ENCODE measurements at regions not wholly inside any gene's neighbourhood (a gene's known extent, or its start where the extent isn't known, plus 50 kb on each side); places are given as distances from the start of the nearest gene placed in this dataset.

- 57% methylated on average over 1 of the region's 1 CpG for WGBS (ENCODE audit: insufficient coverage, low coverage, low lambda C conversion rate, missing lambda C conversion rate)
- Histone ChIP-seq H3K4me1 (peaks cover 0 to 14% (median 6%) of the 10 kb centered on the region in 4 donors), H3K27ac (no peak overlapping the region), H3K27me3 (no peaks in the 10 kb centered on the region), H3K4me3 (no peak overlapping the region), H3K36me3 (no peaks in the 10 kb centered on the region), H3K9me3 (no peaks in the 10 kb centered on the region)
- no peak for ATAC-seq
- intact Hi-C loops (cut with DNase I), result no loop called here
- DNase-seq, result no peak
- TF ChIP-seq CTCF (IDR thresholded peaks at IDR 0.05) (no peak), POLR2A (IDR thresholded peaks at IDR 0.05) (no peak)
Measured at GRCh38 chr2:71886241-71886640, 261.4 kb downstream of the CYP26B1 start.

GRCh38 chr2:71884303-71885042 lies 263.2 kb downstream of the CYP26B1 start:
- intact Hi-C loops (cut with DNase I), result no loop called here
- H3K9me3 ChIP-seq, result no peaks in the 10 kb centered on the region
- no peak overlapping the region for H3K27ac ChIP-seq
- DNase-seq (no peak), ATAC-seq (no peak)
- H3K4me3 ChIP-seq, result no peak overlapping the region
- 50% methylated on average over 2 of the region's 7 CpGs for whole genome bisulfite sequencing (ENCODE audit: insufficient coverage, low coverage, low lambda C conversion rate, missing lambda C conversion rate)
- no peaks in the 10 kb centered on the region for H3K27me3 ChIP-seq
- no peaks in the 10 kb centered on the region for H3K36me3 ChIP-seq
- no peak for TF ChIP-seq POLR2A (IDR thresholded peaks at IDR 0.05)
- no peak for TF ChIP-seq CTCF (IDR thresholded peaks at IDR 0.05)
- peaks cover 0 to 14% (median 6%) of the 10 kb centered on the region in 4 donors for H3K4me1 ChIP-seq

DNA sequence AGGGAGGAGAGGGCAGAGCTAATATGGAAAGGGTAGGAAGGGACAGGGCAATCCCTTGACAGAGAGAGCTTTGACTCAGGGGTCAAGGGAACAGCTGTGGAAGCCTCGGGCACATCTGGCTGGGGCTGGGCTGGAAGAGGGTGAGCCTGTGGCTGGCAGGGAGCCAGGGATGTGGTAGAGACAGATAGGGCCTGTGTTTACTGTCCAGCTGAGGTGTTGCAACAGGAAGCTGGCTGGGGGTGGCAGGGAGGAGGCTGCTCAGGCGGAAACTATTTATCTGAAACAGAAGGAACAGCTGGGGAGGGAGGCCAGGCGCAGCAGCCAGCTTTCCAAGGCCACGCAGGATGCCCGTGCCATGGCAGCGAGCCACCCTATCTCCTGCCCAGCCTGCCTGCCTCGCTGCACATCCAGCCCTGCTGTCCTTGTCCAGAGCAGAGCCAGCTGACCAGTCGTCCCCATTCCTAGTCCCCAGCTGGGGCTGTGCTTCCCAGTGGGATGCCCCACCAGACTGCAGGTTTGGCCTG lies 264.7 kb downstream of the CYP26B1 start:
- no peak overlapping the region for H3K27ac ChIP-seq
- H3K36me3 ChIP-seq, result no peaks in the 10 kb centered on the region
- TF ChIP-seq POLR2A (IDR thresholded peaks at IDR 0.05), result peak; percentile 53
- no peak for TF ChIP-seq CTCF (IDR thresholded peaks at IDR 0.05)
- H3K4me3 ChIP-seq, result no peak overlapping the region
- 11% methylated on average over 7 of the region's 8 CpGs for WGBS (ENCODE audit: insufficient coverage, low coverage, low lambda C conversion rate, missing lambda C conversion rate)
- DNase-seq, result peak; percentile 95 to 97 (median 96)
- peak; percentile 88 to 96 (median 94) for ATAC-seq
- no peaks in the 10 kb centered on the region for H3K27me3 ChIP-seq
- intact Hi-C loops (cut with DNase I), result no loop called here
- no peaks in the 10 kb centered on the region for H3K9me3 ChIP-seq
- H3K4me1 ChIP-seq, result peaks cover 0 to 14% (median 6%) of the 10 kb centered on the region in 4 donors

- WGBS (ENCODE audit: insufficient coverage, low coverage, low lambda C conversion rate, missing lambda C conversion rate), result 60% methylated on average over 4 of the region's 8 CpGs
- intact Hi-C loops (cut with DNase I), result no loop called here
- no peaks in the 10 kb centered on the region for H3K9me3 ChIP-seq
- no peak overlapping the region for H3K27ac ChIP-seq
- DNase-seq (no peak), ATAC-seq (no peak)
- H3K4me3 ChIP-seq, result no peak overlapping the region
- TF ChIP-seq CTCF (IDR thresholded peaks at IDR 0.05) (no peak), POLR2A (IDR thresholded peaks at IDR 0.05) (no peak)
- H3K36me3 ChIP-seq, result no peaks in the 10 kb centered on the region
- peaks cover 0 to 14% (median 6%) of the 10 kb centered on the region in 4 donors for H3K4me1 ChIP-seq
- no peaks in the 10 kb centered on the region for H3K27me3 ChIP-seq
Measured at GRCh38 chr2:71882236-71882946, 265.3 kb downstream of the CYP26B1 start.
